ENCODE measurements at regions not wholly inside any gene's neighbourhood (a gene's known extent, or its start where the extent isn't known, plus 50 kb on each side); places are given as distances from the start of the nearest gene placed in this dataset.

GRCh38 chr13:50071379-50071778, 56.1 kb downstream of the KCNRG start:
- peak in 2 of 56 donors; percentile 0 to 21 for DNase-seq

DNA sequence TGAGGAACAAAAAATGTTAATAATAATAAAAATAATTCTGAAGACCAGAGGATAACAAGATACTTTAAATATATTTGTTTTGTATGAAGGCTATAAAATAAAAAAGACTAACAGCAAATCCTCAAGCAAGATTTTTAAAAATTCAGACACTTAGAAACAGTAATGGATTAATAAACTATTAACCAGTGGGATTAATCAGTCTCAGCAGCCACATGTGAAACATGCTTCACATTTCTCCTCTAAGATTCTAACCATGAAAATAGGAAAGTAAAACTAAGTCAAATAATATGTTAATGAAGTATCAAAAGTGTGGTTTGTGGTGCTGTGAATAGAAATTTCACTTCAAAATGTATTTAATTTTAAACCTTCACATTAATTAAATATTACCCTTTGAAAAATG, 57.4 kb downstream of the KCNRG start:
- DNase-seq = no peak

- DNase-seq = no peak
Measured at GRCh38 chr13:50073340-50073739, 58.1 kb downstream of the KCNRG start.

DNA sequence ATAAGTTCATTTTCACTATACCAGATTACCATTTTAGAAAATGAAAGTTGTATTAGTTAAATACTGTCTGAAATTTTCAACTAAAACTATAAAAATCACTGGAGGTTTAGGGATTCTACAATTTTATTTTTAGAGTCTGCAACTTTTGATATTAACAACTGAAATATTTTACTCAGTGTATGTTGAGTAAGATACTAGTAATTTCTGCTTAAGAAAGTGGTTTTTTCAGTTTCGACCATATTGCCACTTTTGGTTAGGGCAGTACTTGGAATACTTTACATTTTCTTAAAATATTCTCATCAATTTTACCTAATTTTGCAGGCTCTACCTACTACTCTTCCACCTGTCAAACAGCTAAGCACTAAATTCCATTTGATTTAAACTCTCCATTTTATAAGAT, 59.6 kb downstream of the KCNRG start:
- DNase-seq = no peak

GRCh38 chr13:50075619-50076097, 60.4 kb downstream of the KCNRG start:
- DNase-seq = no peak

GRCh38 chr13:50077431-50077830, 62.2 kb downstream of the KCNRG start:
- DNase-seq = no peak

- DNase-seq = no peak
Measured at GRCh38 chr13:50078231-50078894, 63.1 kb downstream of the KCNRG start.

DNA sequence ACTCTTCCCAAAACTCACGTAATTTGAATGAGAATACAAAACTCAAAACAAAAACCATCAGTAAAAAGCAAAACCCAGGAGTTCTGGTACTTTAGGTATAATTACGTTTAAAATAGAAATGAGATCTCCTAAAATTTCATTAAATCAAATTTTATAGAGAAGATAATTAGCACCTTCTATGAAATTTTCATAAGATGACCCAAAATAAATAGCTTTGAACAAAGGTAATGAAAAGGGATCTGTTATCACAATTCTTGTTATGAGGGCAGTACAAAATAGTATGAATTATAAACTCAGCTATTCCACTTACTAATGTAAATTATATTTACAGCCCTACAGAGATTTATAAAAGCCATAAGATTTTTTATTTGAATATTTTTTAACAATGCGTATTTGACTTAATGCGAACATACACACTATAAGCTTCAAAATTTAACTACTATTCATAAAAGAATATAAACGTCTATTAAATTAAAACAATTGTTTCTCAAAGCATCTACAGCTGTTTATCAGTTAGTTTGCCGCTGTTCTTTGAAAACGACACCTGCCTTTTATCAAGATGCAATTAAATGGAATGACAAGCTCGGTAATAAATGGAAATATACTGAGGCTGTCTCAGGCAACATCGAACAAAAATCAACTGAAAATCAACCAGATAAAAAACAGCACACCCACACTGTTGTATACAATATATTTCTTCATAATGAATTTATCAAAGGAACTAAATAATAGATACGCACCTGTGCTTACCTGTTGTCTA, 63.8 kb downstream of the KCNRG start:
- no peak for DNase-seq

GRCh38 chr13:50079655-50080202, 64.5 kb downstream of the KCNRG start:
- DNase-seq = no peak

DNA sequence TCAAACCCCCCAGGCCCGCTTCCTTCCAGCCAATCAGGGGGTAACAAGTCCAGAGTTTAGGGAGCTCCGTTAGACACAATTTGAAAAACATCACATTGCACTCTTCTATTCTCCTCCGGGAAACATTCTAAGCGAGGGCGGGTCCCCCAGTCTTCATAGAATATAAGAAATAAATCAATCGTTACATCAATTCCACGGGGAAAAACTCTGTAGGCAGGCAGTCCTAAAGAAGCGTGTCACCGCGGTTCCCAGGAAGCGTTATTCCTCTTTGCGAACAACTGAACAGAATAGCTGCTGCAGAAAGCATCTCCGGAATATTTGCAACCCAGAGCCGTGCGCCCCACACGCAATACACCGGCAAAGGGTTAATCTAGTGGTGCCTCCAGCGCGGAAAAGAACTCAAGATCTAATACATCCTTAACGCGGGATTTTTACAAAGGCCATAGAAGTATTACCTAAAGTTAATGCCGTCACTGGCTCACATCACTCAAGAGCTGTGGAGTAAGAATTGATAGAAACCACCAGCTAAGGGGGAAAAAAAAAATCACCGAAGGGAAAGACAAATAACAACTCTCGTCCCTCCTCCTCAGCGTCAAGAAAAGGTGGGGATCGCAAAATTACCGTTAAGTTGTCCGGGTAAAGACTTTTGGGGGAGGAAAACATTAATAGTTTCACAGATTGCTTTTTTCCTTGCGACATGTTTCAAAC, 65.1 kb downstream of the KCNRG start:
- DNase-seq = peak in 17 of 56 donors; percentile 1 to 31 (median 15)

GRCh38 chr13:50080911-50081678, 65.9 kb downstream of the KCNRG start:
- peak in 27 of 56 donors; percentile 11 to 70 (median 49) for DNase-seq

- DNase-seq = peak; percentile 86 to 99 (median 97)
Measured at GRCh38 chr13:50081679-50082425, 66.6 kb downstream of the KCNRG start.

DNA sequence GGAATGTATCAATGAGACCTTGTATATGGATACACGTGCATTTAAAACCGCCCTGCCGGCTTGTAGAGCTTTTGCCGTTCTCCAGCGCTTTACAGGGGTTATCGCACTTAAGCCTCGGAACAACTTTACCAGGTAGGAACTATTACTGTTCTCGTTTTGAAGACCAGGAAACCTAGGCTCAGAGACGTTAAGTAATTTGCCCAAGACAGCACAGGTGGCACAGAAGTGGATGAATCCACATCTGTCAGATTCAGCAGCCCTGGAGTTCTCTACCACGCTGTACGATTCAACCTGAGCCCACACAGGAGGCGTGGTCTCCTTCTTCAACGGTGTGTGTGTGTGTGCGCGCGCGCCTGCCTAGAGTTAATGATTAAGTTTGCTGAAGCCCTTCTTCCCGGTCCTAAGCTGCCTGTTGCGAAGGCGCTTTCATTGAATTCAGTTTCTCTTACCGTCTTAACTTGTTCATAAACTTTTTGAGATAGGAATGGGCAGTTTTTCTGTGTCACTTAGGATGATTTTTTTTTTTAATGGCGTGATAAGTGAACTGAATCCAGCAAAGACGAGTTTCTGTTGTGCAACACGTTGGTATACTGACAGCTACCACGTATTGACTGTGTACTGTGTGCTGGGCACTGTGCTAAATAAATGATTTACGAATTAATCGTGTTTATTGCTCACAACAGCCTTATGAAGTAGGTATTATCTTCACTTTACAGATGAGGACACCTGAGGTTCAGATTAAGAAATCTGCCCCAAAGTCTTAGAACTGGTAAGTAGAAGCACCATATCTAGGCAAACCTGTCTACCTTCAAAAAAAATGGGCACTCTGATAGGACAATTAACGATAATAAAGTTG, 67.4 kb downstream of the KCNRG start:
- DNase-seq = peak in 8 of 56 donors; percentile 7 to 57 (median 16)

- DNase-seq = peak in 1 of 56 donors; percentile 47
Measured at GRCh38 chr13:50085063-50085462, 69.8 kb downstream of the KCNRG start.

DNA sequence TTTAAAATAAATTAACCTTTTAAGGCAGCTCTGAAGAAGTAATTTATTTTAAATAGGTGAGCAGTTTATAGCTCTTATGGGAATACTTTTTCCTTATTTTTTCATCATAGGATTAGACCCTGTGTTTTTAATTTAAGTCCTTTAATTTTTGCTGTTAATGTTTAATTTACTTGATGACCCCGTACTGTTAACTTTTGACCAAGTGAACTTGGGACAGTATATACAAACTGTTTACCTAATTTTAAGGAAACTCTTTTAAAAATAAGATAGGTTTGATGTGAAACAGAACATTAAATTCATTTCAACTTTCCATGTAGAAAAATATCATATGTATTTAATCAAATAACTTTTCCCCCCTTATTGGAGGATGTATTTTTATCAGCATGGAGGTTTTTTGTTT, 74.4 kb downstream of the KCNRG start:
- no peak for DNase-seq

DNA sequence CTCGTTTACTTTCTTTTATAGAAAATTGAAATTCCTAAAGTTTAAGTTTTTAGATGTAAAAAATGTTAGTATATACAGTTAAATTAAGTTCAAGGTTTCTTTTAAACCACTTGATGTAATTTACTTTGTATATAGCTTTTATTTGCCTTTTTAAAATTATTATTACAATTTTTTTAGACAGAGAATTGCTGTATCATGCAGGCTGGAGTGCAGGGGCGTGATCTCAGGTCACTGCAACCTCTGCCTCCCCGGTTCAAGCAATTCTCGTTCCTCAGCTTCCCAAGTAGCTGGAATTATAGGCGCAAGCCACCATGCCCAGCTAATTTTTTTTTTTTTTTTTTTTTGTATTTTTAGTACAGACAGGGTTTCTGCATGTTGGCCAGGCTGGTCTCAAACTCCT, 75.0 kb downstream of the KCNRG start:
- no peak for DNase-seq

- no peak for DNase-seq
Measured at GRCh38 chr13:50094615-50095293, 79.5 kb downstream of the KCNRG start.

DNA sequence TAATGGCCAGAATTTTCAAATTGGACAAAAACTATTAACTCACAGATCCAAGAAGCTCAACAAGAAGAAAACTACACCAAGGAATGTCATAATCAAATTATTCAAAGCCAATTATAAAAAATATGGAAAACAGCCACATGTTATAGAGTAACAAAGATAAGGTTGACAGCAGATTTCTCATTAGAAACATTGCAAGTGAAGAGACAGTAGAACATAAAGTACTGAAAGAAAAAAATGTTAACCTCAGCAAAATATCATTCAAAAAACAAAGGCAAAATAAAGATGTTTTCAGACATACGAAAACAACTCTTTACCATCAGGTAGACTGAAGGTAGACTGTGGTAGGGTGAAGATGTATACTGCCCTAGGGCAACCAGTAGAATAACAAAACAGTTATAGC, 83.4 kb downstream of the KCNRG start:
- DNase-seq = no peak

DNA sequence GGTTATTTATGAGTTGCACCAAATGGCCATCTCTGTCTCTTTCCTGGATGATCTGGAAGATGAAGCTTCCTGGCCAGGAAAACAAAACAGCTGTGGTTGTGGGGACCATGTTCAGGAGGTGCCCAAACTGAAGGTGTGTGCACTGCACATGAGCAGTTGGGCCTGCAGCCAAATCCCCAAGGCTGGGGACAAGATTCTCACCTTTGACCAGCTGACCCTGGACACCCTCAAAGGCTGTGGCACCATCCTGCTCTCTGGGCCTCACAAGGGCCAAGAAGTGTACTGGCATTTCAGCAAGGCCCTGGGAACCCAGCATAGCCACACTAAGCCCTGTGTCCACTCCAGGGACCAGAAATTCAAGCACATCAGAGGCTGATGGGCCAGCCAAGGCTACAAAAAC, 84.2 kb downstream of the KCNRG start:
- DNase-seq = no peak
